NK-92 (cell line): ENCODE measurements at regions not wholly inside any gene's neighbourhood (a gene's known extent, or its start where the extent isn't known, plus 50 kb on each side); places are given as distances from the start of the nearest gene placed in this dataset.

Experiments used
- DNase-seq: peaks from one replicate; lab custom pipeline; 2025; ENCODE audit not compliant: unreplicated experiment; lab: John Stamatoyannopoulos, UW

DNA sequence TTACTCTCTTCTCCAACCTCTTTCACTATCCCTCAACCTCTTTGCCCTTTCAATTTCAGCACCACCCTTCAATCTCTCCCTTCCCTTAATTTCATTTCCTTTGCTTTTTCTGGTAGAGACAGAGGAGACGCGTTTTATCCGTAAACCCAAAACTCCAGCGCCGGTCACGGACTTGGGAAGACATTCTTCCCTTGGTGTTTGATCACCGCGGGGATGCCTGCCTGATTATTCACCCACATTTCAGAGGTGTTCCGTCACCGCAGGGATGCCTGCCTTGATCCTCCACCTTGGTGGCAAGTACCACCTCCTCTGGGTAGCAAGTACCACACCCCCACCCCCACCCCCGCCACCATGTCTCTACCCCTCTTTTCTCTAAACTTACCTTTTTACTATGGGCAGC, 669.4 kb upstream of the PKDCC start:
- DNase-seq: no peak

DNA sequence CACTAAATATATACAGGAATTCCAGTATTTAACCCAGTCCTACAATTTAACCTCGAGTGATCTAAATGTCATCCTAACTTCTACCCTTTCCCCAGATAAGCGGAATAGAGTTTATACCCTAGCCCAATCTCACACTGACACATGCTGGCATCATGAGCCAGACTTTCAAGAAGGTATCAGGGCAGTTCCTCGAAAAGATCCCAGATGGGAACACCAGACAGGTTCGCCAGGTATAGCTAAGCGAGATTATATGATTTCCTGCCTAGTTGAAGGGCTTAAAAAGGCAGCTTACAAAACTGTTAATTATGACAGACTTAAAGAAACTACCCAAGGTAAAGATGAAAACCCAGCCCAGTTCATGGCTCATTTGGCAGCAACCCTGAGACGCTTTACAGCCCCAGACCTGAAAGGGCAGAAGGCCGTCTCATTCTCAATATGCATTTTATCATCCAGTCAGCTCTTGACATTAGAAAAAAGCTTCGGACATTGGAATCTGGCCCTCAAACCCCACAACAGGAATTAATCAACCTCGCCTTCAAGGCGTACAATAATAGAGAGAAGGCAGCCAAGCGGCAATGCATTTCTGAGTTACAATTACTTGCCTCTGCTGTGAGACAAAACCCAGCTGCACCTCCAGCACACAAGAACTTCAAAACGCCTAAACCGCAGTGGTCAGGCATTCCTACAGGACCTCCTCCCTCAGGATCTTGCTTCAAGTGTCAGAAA, 668.2 kb upstream of the PKDCC start:
- DNase-seq: no peak

DNA sequence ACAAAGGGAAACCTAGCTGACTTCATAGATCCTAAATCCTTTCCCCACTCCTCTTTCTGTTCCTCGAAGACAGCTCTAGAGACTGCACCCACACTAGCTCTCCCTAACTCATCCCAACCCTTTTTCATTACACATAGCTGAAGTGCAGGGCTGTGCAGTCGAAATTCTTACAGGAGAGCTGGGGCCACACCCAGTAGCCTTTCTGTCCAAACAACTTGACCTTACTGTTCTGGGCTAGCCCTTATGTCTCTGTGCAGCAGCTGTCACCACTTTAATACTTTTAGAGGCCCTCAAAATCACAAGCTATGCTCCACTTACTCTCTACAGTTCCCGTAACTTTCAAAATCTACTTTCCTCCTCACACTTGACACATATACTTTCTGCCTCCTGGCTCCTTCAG, 666.1 kb upstream of the PKDCC start:
- DNase-seq: no peak

DNA sequence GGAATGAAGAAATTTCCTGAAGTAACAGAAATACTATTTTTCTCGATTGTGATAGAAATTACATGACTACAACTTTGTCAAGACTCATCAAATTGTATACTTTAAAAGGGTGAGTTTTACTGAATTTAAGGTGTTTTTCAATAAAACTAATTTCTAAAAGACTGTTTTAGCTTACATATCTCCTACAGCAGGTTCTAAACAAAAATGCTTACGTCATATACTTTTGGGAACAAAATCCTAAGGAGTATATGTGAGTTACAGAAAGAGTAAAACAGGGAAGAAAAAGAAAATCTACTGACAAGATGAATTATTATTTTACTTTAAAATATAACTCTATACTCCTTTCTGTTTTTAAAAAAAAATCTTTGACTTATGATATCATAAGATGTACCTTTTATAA, 660.3 kb upstream of the PKDCC start:
- DNase-seq: no peak

- DNase-seq: no peak
Observed at GRCh38 chr2:41393621-41394020, 654.2 kb upstream of the PKDCC start.

- no peak for DNase-seq
Observed at GRCh38 chr2:41394541-41394940, 653.3 kb upstream of the PKDCC start.

- DNase-seq: no peak
Observed at GRCh38 chr2:41395692-41396091, 652.1 kb upstream of the PKDCC start.

DNA sequence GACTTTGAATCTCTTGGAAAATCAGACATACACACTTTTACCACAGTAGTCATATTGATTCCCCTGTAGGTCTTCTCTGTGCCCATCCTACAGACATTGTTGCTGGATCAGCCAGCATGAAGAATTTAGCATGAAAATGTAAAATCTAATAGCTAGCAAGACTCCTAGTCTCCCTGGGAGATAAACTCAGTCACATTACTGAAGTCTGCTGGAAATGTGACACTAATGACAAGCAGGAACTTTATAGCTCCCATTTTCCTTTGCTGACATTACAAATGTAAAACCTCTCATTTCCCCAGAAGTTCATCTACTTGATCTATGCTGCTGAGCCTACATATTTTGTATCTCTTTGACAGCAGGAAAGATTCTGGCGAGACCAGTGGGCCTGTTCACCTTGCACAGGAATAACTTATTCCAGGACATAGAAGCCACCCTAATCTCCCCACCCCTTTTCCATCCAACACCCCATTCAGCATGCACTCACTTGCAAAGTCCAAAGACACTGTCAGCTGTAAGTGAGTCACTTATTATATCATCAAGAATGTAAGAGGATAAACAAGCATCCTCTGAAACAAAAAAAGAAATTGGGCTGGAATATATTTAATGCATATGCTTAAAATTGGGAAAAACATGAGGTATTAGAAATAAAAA, 648.3 kb upstream of the PKDCC start:
- no peak for DNase-seq

DNA sequence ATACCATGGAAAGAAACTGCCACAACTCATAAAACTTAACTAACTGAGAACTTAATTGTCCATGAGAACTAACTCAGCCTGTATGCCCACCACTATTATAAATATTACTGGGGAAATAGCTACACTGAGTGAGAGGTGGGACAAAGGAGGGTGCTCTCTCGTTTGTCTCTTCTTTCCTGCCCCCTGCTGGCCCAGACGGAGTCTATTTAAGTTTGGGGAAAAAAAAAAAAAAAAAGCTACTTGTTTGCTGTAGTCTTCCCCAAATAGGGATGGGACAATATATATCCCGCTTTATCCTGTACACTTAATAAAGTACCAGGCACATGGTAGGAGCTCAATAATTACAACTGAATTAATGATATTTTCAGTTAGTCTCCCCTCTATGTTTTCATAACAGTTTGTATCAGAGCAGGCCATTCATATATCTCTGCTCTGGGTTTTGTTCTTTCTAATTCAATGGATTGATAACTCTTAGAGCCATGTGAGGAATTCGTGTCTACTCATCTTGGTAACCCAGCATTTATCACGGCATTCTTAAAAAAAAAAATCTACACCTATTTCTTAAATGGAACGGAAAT, 647.6 kb upstream of the PKDCC start:
- no peak for DNase-seq

DNA sequence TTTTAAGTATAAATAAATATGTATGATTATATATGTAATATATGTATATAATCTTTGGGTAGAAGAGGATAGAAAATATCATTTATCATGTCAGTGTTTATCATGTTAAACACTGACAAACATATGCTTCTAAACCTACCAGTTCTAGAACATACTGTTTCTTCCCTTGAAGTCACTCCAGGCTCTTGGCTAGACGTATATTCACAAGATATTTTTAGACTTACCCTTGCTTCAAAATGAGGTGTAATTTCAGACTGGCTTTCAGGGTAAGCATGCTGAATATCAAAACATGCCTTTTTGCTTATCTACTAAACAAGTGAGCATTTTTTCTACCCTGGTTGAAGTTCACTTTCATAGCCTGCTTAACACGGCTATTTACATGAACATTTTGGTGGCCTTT, 642.4 kb upstream of the PKDCC start:
- no peak for DNase-seq

- DNase-seq: no peak
Observed at GRCh38 chr2:41409328-41409727, 638.5 kb upstream of the PKDCC start.

GRCh38 chr2:41410011-41410410, 637.8 kb upstream of the PKDCC start:
- DNase-seq: no peak

- DNase-seq: no peak
Observed at GRCh38 chr2:41413813-41414485, 633.9 kb upstream of the PKDCC start.

DNA sequence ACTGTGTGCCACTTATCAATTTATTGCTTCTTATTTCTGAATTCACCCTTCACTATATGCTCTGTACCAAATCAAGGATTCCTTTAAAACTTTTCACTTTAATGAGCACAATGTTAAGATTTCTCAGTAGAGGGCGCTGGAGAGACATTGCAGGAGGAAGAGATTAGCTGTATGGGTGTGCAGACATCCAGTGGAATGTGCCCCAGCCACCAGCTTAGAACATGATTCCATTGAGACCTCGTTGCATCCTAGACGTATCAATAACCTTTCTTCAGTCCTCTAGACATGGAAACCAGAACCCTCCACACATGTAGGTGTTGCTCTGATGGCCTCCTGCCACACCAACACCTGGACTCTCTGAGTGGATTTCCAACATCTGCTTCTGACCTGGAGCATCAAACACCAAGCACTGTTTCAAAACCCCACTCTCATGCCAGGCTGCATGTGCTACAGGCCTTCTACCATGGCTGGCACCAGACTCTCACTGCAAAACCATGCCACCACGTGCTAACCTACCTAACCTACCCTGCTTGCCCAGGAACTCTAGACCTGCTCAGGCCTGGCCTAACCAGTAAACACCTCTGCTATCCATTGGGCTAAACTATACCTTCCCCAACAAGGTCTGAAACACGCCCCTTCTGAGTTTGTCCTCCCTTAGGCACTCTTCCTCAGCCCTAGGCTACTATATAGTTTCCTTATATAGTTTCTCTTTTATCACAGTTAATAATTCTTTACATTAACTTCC, 633.2 kb upstream of the PKDCC start:
- DNase-seq: no peak

GRCh38 chr2:41417511-41417910, 630.3 kb upstream of the PKDCC start:
- DNase-seq: no peak

- no peak for DNase-seq
Observed at GRCh38 chr2:41420219-41420618, 627.6 kb upstream of the PKDCC start.

DNA sequence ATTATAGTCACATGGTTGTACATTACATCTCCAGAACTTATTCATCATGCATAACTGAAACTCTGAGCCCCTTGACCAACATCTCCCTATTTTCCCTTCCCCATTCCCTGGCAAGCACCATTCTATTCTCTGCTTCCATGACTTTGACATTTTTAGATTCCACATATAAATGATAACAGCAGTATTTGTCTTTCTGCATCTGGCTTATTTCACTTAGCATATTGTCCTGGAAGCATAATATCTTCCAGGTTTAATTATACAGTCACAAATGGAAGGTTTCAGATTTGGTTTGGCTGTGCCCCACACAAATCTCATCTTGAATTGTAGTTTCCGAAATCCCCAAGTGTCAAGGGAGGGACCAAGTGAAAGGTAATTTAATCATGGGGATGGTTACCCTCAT, 626.9 kb upstream of the PKDCC start:
- no peak for DNase-seq

DNA sequence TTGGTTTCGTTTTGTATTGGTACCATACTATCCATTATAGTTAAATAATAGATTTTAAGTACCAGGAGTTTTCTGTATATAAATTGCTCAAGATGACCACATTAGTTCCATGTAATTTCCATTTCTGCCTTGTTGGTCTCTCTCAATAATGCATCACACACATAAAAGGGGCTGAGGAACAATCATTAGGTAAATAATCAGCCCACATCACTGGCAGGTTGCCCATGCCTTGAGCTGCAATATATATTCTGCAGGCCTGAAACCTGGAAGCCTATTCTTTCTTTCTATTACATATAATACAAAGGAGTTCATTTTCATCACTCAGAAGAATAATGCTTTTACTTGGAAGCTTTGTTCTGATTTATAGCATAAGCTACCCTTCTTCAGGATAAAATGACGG, 616.1 kb upstream of the PKDCC start:
- DNase-seq: no peak

- no peak for DNase-seq
Observed at GRCh38 chr2:41432459-41432858, 615.4 kb upstream of the PKDCC start.

DNA sequence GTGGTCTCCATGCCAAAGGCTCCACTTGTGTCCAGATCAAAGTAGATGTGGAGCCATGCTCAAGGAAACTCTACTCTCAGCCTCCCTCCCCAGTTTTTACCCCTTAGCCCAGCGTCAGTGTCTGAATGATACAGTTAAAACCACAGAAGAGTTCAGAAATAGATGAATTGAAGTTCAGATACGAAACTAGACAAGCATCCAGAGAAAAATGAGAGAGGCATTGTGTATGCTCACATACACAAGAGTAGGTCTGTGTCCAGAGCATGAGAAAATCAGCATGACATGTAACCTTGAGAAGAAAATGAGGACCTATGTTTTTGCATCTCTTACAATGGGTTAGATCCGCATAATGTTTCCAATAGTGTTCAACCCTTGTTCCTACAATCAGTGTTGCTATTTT, 612.8 kb upstream of the PKDCC start:
- no peak for DNase-seq

DNA sequence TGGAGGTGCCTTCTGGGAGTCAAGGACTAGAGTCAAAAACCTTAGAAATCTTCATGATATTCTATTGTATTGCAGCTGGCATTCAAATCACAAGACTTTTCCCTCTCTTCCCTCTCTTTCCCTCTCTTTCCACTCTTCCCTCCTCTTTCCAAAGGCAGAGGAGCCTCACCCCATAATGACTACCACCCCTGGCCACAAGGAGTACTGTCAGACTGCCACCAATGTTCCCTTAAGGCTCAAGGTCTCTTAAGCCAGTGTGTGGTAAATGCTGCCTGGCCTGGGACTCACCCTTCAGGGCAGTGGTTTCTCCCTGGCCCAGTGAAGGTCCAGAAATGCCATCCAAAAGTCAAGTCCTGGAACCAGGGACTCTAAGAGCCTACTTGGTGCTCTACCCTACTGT, 605.9 kb upstream of the PKDCC start:
- DNase-seq: no peak
